ENCODE measurements at regions not wholly inside any gene's neighbourhood (a gene's known extent, or its start where the extent isn't known, plus 50 kb on each side); places are given as distances from the start of the nearest gene placed in this dataset.

GRCh38 chr6:140209775-140210174 is 835.3 kb upstream of the CITED2 start:
- TF ChIP-seq, protein P1, sequence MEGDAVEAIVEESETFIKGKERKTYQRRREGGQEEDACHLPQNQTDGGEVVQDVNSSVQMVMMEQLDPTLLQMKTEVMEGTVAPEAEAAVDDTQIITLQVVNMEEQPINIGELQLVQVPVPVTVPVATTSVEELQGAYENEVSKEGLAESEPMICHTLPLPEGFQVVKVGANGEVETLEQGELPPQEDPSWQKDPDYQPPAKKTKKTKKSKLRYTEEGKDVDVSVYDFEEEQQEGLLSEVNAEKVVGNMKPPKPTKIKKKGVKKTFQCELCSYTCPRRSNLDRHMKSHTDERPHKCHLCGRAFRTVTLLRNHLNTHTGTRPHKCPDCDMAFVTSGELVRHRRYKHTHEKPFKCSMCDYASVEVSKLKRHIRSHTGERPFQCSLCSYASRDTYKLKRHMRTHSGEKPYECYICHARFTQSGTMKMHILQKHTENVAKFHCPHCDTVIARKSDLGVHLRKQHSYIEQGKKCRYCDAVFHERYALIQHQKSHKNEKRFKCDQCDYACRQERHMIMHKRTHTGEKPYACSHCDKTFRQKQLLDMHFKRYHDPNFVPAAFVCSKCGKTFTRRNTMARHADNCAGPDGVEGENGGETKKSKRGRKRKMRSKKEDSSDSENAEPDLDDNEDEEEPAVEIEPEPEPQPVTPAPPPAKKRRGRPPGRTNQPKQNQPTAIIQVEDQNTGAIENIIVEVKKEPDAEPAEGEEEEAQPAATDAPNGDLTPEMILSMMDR (IDR thresholded peaks at IDR 0.05): no peak
- CTCF ChIA-PET: no interaction called here
- Mint-ChIP-seq H3K27me3 (no peaks in the 10 kb centered on the region), H3K9me3 (peaks cover 3% of the 10 kb centered on the region), H3K4me3 (no peak overlapping the region), H3K4me1 (no peaks in the 10 kb centered on the region), H3K36me3 (ENCODE audit: low read depth) (no peaks in the 10 kb centered on the region), H3K27ac (no peak overlapping the region)
- ATAC-seq (ENCODE audit: low read depth) (no peak), DNase-seq (no peak)
- intact Hi-C loops (cut with micrococcal nuclease): no loop called here
- POLR2A ChIA-PET: no interaction called here

DNA sequence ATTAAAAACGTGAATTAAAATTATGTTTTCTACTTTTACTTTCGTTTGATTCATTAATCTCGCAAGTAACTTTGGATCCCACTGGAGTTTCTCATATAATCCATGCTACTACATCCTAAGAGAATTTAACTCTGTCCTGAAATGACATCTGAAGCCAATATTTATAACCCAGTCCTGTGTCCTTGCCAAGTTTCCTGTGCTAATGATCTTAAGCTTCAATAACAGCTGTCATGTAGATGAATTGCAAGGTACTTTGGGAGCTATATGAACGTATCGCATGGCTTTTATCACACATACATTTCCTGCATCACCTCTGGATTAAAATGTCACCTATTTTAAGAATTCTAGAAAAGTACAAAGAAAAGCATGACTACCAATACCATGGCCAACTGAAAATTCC is 833.8 kb upstream of the CITED2 start:
- DNase-seq (no peak), ATAC-seq (ENCODE audit: low read depth) (no peak)
- Mint-ChIP-seq H3K27me3 (no peaks in the 10 kb centered on the region), H3K4me1 (no peaks in the 10 kb centered on the region), H3K9me3 (no peaks in the 10 kb centered on the region), H3K36me3 (ENCODE audit: low read depth) (no peaks in the 10 kb centered on the region), H3K4me3 (no peak overlapping the region), H3K27ac (no peak overlapping the region)
- TF ChIP-seq, protein P1 (IDR thresholded peaks at IDR 0.05): no peak
- CTCF ChIA-PET: no interaction called here
- intact Hi-C loops (cut with micrococcal nuclease): no loop called here
- POLR2A ChIA-PET: no interaction called here

- ChIA-PET POLR2A (no interaction called here), CTCF (no interaction called here)
- no peaks in the 10 kb centered on the region for H3K36me3 Mint-ChIP-seq (ENCODE audit: low read depth)
- intact Hi-C loops (cut with micrococcal nuclease): no loop called here
- no peak for ATAC-seq (ENCODE audit: low read depth)
- no peak overlapping the region for H3K27ac Mint-ChIP-seq
- TF ChIP-seq, protein P1 (IDR thresholded peaks at IDR 0.05): no peak
- H3K27me3 Mint-ChIP-seq: no peaks in the 10 kb centered on the region
- H3K9me3 Mint-ChIP-seq: no peaks in the 10 kb centered on the region
- no peak overlapping the region for H3K4me3 Mint-ChIP-seq
- no peak for DNase-seq
- H3K4me1 Mint-ChIP-seq: no peaks in the 10 kb centered on the region
Measured at GRCh38 chr6:140205795-140206593, 831.5 kb upstream of the CITED2 start.

DNA sequence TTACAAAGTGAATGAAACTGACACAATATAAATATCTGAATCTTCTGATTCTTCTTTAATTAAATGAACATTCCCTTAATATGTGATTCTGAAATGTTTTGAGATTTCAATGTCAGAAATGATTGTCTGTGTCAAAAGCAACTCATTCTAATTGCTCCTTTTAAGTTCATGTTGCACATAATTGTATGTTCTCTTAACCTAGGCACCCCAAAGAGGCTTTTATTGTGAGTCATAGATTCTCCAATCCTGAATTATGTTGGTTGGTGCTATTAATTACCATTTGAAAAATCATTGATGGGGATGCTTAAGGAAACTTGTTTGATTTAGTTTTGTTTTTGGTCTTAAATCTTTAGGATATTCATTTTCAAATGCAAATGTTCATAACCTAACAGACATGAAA is 829.7 kb upstream of the CITED2 start:
- TF ChIP-seq, protein P1 (IDR thresholded peaks at IDR 0.05): no peak
- Mint-ChIP-seq H3K9me3 (no peaks in the 10 kb centered on the region), H3K4me1 (no peaks in the 10 kb centered on the region), H3K27me3 (no peaks in the 10 kb centered on the region), H3K36me3 (ENCODE audit: low read depth) (no peaks in the 10 kb centered on the region), H3K27ac (no peak overlapping the region), H3K4me3 (no peak overlapping the region)
- DNase-seq: no peak
- intact Hi-C loops (cut with micrococcal nuclease): no loop called here
- no peak for ATAC-seq (ENCODE audit: low read depth)
- CTCF ChIA-PET: no interaction called here
- POLR2A ChIA-PET: no interaction called here

- ATAC-seq (ENCODE audit: low read depth) (no peak), DNase-seq (no peak)
- intact Hi-C loops (cut with micrococcal nuclease): no loop called here
- H3K9me3 Mint-ChIP-seq: no peaks in the 10 kb centered on the region
- ChIA-PET CTCF (no interaction called here), POLR2A (no interaction called here)
- no peaks in the 10 kb centered on the region for H3K4me1 Mint-ChIP-seq
- H3K27ac Mint-ChIP-seq: no peak overlapping the region
- H3K4me3 Mint-ChIP-seq: no peak overlapping the region
- TF ChIP-seq, protein P1 (IDR thresholded peaks at IDR 0.05): no peak
- H3K36me3 Mint-ChIP-seq (ENCODE audit: low read depth): no peaks in the 10 kb centered on the region
- H3K27me3 Mint-ChIP-seq: no peaks in the 10 kb centered on the region
Measured at GRCh38 chr6:140203661-140204147, 829.3 kb upstream of the CITED2 start.
